Cardiac fibroblast (primary cell): ENCODE measurements at regions not wholly inside any gene's neighbourhood (a gene's known extent, or its start where the extent isn't known, plus 50 kb on each side); places are given as distances from the start of the nearest gene placed in this dataset.

ENCODE experiments used
- DNase-seq, 2 donors: peaks; one replicate each; pipeline versions ENCODE4 v3.0.0 to v3.0.0-alpha.2; 2010; ENCODE audit warnings: low read depth in 2 of 2
- H3K4me3 ChIP-seq, 2 donors: replicated peaks in 1 of 2; 1 replicate in 1 of 2; 2 replicates in 1 of 2; pipeline ENCODE4 v1.5.1; 2011; ENCODE audit warnings: low read depth in 2 of 2, low read length in 2 of 2, mild to moderate bottlenecking in 2 of 2, moderate library complexity in 1 of 2
- CTCF ChIP-seq: IDR thresholded peaks from one replicate; pipeline ENCODE4 v1.5.1; 2011; ENCODE audit warnings: low read depth, mild to moderate bottlenecking, low read length, inconsistent platforms

- no peak overlapping the region for H3K4me3 ChIP-seq
- no peak for TF ChIP-seq CTCF
- no peak for DNase-seq
Measured at GRCh38 chr4:4922441-4922840, 63.0 kb downstream of the MSX1 start.

- DNase-seq, result no peak
- no peak for TF ChIP-seq CTCF
- H3K4me3 ChIP-seq, result no peak overlapping the region
Measured at GRCh38 chr4:4923201-4923600, 63.7 kb downstream of the MSX1 start.

- H3K4me3 ChIP-seq, result no peak overlapping the region
- no peak for TF ChIP-seq CTCF
- no peak for DNase-seq
Measured at GRCh38 chr4:4930677-4931076, 71.2 kb downstream of the MSX1 start.

GRCh38 chr4:4935974-4936373 is 76.5 kb downstream of the MSX1 start:
- no peak overlapping the region for H3K4me3 ChIP-seq
- TF ChIP-seq CTCF, result no peak
- no peak for DNase-seq

- no peak for DNase-seq
- no peak for TF ChIP-seq CTCF
- H3K4me3 ChIP-seq, result no peak overlapping the region
Measured at GRCh38 chr4:4937926-4938325, 78.5 kb downstream of the MSX1 start.

GRCh38 chr4:4941751-4942150 is 77.5 kb downstream of the CYTL1 start:
- no peak overlapping the region for H3K4me3 ChIP-seq
- no peak for DNase-seq
- no peak for TF ChIP-seq CTCF

GRCh38 chr4:4942658-4943057 is 76.6 kb downstream of the CYTL1 start:
- no peak overlapping the region for H3K4me3 ChIP-seq
- DNase-seq, result no peak
- no peak for TF ChIP-seq CTCF
